ENCODE measurements at regions not wholly inside any gene's neighbourhood (a gene's known extent, or its start where the extent isn't known, plus 50 kb on each side); places are given as distances from the start of the nearest gene placed in this dataset.
"Not testable (repeated sequence)": the region's sequence is repeated elsewhere in the genome, so short reads cannot be mapped to it uniquely, and the experiment has no call there.

- DNase-seq (ENCODE audit: low read depth in 3 of 3, low spot score in 2 of 3): no peak
Observed at GRCh38 chr2:239806276-239806675, 218.9 kb downstream of the NDUFA10 start.

- no peak for DNase-seq (ENCODE audit: low read depth in 3 of 3, low spot score in 2 of 3)
Observed at GRCh38 chr2:239805414-239805813, 219.7 kb downstream of the NDUFA10 start.

- DNase-seq (ENCODE audit: low read depth in 3 of 3, low spot score in 2 of 3): no peak
Observed at GRCh38 chr2:239805043-239805329, 220.2 kb downstream of the NDUFA10 start.

- no peak for DNase-seq (ENCODE audit: low read depth in 3 of 3, low spot score in 2 of 3)
Observed at GRCh38 chr2:239804161-239805042, 220.7 kb downstream of the NDUFA10 start.

GRCh38 chr2:239803766-239804115 lies 221.4 kb downstream of the NDUFA10 start:
- no peak for DNase-seq (ENCODE audit: low read depth in 3 of 3, low spot score in 2 of 3)

GRCh38 chr2:239803102-239803765 lies 221.9 kb downstream of the NDUFA10 start:
- no peak for DNase-seq (ENCODE audit: low read depth in 3 of 3, low spot score in 2 of 3)

- no peak for DNase-seq (ENCODE audit: low read depth in 3 of 3, low spot score in 2 of 3)
Observed at GRCh38 chr2:239802185-239802649, 222.9 kb downstream of the NDUFA10 start.

GRCh38 chr2:239801404-239802184 lies 223.5 kb downstream of the NDUFA10 start:
- DNase-seq (ENCODE audit: low read depth in 3 of 3, low spot score in 2 of 3): no peak

GRCh38 chr2:239800785-239801386 lies 224.3 kb downstream of the NDUFA10 start:
- DNase-seq (ENCODE audit: low read depth in 3 of 3, low spot score in 2 of 3): no peak

- no peak for DNase-seq (ENCODE audit: low read depth in 3 of 3, low spot score in 2 of 3)
Observed at GRCh38 chr2:239797316-239797715, 227.8 kb downstream of the NDUFA10 start.

GRCh38 chr2:239795761-239796160 lies 229.4 kb downstream of the NDUFA10 start:
- not testable (repeated sequence) for DNase-seq (ENCODE audit: low read depth in 3 of 3, low spot score in 2 of 3)

- DNase-seq (ENCODE audit: low read depth in 3 of 3, low spot score in 2 of 3): no peak
Observed at GRCh38 chr2:239793836-239794235, 231.3 kb downstream of the NDUFA10 start.

- DNase-seq (ENCODE audit: low read depth in 3 of 3, low spot score in 2 of 3): no peak
Observed at GRCh38 chr2:239793086-239793485, 232.1 kb downstream of the NDUFA10 start.

- DNase-seq (ENCODE audit: low read depth in 3 of 3, low spot score in 2 of 3): no peak
Observed at GRCh38 chr2:239792405-239793084, 232.6 kb downstream of the NDUFA10 start.

- DNase-seq (ENCODE audit: low read depth in 3 of 3, low spot score in 2 of 3): no peak
Observed at GRCh38 chr2:239791526-239792404, 233.4 kb downstream of the NDUFA10 start.

- DNase-seq (ENCODE audit: low read depth in 3 of 3, low spot score in 2 of 3): no peak
Observed at GRCh38 chr2:239790721-239791120, 234.4 kb downstream of the NDUFA10 start.

GRCh38 chr2:239790313-239790712 lies 234.8 kb downstream of the NDUFA10 start:
- DNase-seq (ENCODE audit: low read depth in 3 of 3, low spot score in 2 of 3): no peak

GRCh38 chr2:239789711-239790110 lies 235.4 kb downstream of the NDUFA10 start:
- DNase-seq (ENCODE audit: low read depth in 3 of 3, low spot score in 2 of 3): no peak

GRCh38 chr2:239788576-239789098 lies 236.5 kb downstream of the NDUFA10 start:
- no peak for DNase-seq (ENCODE audit: low read depth in 3 of 3, low spot score in 2 of 3)

Measured in right renal cortex interstitium (tissue), 3 donors.